Globus pallidus (tissue), 1 donor: ENCODE measurements at regions not wholly inside any gene's neighbourhood (a gene's known extent, or its start where the extent isn't known, plus 50 kb on each side); places are given as distances from the start of the nearest gene placed in this dataset.
A peak's percentile ranks its signal among the peaks of the same experiment; 100 is the strongest.

ENCODE experiments used
- DNase-seq: peaks from one replicate; pipeline ENCODE4 v3.0.0-alpha.2; 2015; ENCODE audit warnings: low spot score

GRCh38 chr12:39047539-39048262 is 142.3 kb upstream of the CPNE8 start:
- no peak for DNase-seq

DNA sequence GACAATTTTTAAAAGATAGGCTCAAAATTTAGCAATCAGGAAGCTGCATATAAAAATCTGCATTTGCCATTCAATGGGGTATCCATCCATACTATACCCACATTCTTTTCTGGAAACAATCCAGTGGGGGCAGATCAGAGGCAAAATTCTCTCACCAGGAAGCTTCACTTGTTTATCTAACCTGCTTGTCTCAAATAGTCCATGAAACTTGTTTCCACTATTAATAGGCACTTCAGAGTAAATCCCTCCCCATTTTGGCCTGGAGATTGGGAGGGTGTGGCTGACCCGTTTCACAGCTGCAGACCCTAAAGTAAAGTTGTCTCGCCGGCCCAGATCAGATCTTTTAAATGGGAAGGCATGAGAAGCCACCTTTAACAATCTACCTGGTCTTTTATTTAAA is 139.4 kb upstream of the CPNE8 start:
- no peak for DNase-seq

DNA sequence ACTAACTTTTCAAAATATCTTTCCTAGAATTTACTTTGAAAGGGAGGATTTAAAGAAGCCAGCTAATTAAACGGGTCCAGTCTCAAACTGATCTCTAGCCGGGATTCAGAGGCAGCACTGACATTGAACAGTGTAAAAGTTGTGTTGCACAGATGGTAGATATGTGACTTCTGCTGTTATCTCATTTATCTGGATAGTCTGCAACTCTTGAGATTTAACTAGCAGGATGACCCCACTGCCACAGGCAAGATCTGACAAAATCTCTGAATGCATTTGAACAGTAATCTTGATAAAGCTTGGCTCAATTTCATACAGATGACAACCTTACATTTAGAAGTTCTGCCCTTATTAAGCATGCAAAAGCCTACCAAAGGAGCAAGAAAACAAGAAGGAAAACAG is 138.0 kb upstream of the CPNE8 start:
- DNase-seq = no peak

DNA sequence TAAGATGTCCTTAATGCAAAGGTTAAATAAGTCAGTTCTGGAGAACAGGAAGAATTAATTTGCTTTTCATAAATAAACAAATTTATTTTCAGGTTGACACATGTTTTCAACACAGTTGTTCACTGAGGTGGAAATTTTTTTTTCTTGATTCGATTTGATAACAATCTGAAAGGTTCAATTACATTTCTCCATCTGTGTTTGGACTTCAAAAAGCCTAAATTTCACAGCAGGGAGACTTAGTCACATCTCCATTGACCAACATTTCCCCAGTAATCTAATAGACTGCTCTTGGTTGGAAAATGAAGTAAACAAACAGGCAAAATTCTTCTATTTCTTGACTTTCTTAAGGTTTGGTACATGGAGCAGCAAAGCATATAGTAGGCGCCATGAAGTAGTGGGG is 134.9 kb upstream of the CPNE8 start:
- DNase-seq = no peak

- DNase-seq = no peak
These were observed 131.7 kb upstream of the CPNE8 start for GRCh38 chr12:39037115-39037514.

GRCh38 chr12:39036105-39036504 is 130.7 kb upstream of the CPNE8 start:
- DNase-seq = no peak

DNA sequence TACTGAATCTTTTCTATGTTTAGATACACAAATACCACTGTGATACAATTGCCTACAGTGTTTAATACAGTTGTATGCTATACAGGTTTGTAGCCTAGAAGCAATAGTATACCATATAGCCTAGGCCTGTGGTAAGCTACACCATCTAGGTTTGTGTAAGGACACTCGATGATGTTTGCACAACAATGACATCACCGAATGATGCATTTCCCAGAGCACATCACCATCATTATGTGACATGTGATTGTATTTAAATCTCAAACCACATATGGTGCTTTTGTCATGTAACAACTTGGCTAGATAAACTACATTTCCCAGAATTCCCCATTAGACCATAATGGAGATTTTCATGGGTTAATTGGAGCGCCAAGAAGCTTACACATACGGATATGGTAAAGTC is 128.4 kb upstream of the CPNE8 start:
- no peak for DNase-seq

GRCh38 chr12:39032448-39032847 is 127.1 kb upstream of the CPNE8 start:
- no peak for DNase-seq

DNA sequence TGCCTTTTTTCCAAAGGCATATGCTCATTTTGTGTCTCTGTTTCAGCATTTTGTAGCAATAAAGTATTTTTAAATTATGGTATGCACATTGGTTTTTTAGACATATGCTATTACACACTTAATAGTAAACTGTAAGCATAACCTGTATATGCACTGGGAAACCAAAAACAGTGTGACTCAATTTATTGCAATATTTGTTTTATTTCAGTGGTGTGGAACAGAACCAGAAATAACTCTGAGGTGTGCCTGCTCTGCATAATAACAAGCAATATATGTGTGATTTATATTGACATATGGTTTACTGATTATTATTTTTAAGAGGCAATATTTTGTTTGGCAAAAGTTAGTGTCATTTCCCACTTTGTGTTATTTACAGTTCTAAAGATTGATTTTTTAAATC is 126.6 kb upstream of the CPNE8 start:
- DNase-seq = no peak

GRCh38 chr12:39028382-39028781 is 123.0 kb upstream of the CPNE8 start:
- no peak for DNase-seq

DNA sequence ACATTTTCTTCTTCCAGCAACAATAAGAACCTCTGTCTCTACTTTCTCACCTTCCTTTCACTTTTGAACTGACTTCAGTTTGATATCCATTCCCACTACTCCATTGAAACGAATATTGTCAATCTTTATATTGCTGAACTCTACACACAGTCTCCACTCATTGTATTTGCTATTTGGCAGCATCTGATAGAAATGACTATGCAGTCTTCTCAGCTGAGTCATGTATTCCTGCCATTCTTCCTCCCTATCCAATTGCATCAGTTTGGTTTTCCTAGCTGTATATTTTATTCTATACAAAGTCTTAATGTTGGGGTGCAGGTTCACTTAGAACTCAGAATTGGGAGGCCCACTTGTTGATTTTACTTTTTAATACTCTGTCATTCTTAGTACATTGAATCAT is 107.5 kb upstream of the CPNE8 start:
- no peak for DNase-seq

- no peak for DNase-seq
These were observed 105.8 kb upstream of the CPNE8 start for GRCh38 chr12:39011166-39011565.

DNA sequence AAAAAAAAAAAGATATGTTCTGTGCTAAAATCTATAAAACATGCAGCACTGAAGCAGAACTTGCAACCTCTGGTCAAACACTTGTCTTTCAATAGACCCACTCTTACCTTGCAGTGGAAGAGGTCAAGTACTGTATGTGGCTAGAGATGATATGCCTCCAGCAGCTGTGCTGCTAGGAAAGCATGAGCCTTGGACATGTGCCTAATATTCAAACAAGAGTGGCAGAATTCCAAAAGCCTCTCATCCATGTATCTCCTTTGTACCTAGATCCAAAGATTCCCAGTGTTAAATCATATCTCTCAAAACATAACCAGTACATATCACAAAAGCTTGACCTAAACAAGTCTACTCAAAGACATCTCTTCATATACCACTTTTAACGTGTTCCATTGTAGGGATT is 105.0 kb upstream of the CPNE8 start:
- DNase-seq = peak; percentile 2

DNA sequence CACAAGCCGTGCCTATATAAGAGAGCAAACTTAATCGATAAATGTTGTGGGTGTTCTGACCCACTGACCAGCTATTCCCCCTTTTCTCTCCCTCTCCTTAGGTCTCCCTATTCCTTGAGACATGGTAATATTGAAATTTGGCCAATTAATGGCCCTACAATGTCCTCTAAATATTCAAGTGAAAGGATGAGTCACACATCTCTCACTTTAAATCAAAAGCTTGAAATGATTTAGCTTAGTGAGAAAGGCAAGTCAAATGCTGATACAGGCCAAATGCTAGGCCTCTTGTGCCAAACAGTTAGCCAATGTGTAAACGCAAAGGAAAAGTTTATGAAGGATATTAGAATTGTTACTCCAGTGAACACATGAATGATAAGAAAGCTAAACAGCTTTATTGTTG is 102.2 kb upstream of the CPNE8 start:
- DNase-seq = no peak

DNA sequence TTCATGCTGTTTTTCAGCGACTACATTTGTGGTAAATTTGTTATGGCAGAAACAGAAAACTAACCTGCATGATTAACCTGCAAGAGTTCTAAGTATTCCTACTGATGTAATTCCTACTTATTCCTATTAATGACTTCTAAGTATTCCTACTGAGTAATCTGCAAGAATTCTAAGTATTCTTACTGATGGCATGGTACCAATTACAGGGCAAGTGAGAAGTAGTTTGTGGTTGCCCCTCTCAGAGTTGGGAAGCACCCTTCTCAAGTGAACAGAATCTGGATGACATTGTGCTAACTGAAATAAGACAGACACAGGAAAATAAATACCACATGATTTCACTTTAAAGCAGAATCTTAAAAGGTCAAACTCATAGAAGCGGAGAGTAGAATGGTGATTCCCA is 100.9 kb upstream of the CPNE8 start:
- no peak for DNase-seq

DNA sequence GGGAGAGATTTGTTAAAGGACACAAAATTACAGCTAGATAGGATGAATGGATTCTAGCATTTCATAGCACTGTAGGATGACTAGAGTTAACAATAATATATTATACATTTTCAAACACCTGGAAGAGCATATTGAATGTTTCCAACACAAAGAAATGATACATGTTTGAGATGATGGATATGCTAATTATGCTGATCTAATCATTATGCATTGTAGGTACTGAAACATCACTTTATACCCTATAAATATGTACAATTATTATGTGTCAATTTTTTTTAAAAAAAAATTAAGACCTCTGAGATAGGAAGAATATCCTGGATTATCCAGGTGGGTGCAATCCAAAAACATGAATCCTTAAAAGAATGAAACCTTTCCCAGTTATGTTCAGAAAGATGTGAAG is 100.3 kb upstream of the CPNE8 start:
- DNase-seq = no peak

- DNase-seq = no peak
These were observed 98.3 kb upstream of the CPNE8 start for GRCh38 chr12:39003541-39004155.

- no peak for DNase-seq
These were observed 95.0 kb upstream of the CPNE8 start for GRCh38 chr12:39000370-39000769.

DNA sequence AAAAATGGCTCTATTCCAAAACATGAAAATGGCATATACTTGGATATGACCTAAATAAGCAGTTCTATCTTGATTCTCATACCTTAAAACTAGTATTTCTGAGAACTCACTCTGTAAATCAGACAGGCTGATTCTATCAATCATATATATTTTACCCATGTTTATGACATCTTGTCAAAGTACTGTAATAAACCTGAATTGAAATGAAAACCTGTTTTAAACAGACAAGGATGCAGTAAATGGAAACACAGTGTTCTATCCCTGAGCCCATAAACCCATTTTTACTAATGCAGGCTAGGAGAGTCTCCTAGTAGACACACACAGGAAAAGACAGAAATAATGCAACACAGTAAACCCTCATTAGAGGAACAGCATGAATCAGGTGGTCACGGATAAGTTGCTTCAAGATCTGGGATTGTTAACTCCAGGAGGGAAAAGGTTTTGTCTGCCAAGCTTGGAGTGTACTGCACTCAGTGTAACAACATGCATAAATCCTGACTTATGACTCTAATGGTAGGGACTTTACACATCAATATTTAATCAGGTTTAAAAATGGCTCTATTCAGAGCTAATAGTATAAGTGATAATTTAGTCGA is 93.6 kb upstream of the CPNE8 start:
- DNase-seq = no peak

GRCh38 chr12:38995249-38995648 is 89.9 kb upstream of the CPNE8 start:
- DNase-seq = no peak

DNA sequence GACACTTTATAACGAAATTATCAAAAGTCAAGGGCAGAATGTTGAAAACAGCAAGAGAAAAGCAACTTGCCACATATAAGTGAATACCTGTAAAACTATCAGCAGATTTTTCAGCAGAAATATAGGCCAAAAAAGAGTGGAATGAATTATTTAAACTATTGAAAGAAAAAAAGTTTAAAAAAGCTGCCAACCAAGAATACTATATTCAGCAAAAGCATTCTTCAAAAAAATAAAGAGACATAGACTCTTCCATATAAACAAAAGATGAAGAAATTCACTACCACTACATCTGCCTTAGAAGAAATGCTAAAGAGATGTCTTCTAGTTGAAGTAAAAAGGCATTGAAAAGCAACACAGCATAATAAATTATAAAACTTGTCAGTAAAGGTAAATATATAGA is 80.6 kb upstream of the CPNE8 start:
- no peak for DNase-seq

- no peak for DNase-seq
These were observed 79.0 kb upstream of the CPNE8 start for GRCh38 chr12:38984388-38984787.

DNA sequence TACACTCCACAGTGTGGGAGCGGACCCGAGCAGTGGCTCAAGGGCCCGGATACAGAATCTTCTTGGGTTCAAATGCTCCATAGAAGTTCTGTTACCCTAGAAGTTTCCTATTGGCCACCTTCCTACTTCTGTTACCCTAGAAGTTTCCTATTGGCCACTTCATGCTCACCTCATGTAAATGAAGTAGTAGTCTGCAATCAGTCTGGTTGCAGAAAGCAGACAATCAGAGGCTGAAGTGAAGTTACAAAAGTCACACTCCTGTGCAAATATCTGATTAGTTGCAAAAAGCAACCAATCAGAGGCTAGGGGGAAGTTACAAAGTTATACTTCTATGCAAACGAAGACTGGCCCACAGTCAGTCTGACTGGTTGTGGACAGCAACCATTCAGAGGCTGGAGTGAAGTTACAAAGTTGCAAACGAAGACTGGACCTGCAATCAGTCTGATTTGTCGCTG is 77.8 kb upstream of the CPNE8 start:
- DNase-seq = no peak

DNA sequence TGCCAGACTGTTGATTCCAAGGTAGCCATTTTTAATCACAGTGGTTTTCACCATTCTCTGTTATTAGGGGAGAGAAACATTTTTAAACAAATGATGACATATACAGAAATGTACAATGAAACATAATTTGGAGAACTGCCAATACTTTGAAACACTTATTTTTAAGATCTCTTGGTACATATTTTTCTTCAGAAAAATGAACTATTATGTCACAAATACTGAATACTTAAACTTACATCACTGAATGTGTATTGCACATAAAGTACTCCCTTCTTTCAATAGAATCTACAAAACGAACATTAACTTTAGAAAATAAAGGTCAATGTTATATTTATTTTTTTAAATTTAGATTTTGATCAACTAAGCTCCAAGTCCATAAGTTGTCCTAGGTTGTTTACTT is 71.7 kb upstream of the CPNE8 start:
- DNase-seq = no peak
